ENCODE measurements at regions not wholly inside any gene's neighbourhood (a gene's known extent, or its start where the extent isn't known, plus 50 kb on each side); places are given as distances from the start of the nearest gene placed in this dataset.

GRCh38 chrX:17930850-17931249, 69.8 kb upstream of the RAI2 start:
- no peak for TF ChIP-seq POLR2AphosphoS5 (IDR thresholded peaks at IDR 0.05; ENCODE audit: low read depth, low read length)
- TF ChIP-seq POLR2A (IDR thresholded peaks at IDR 0.05; ENCODE audit: low read depth, low read length): no peak
- TF ChIP-seq PAX5 (IDR thresholded peaks at IDR 0.05; ENCODE audit: insufficient read depth, low read length, severe bottlenecking): no peak

All from GM12891 (cell line).